SK-N-SH treated with all-trans-retinoic acid at 6 μM for 48 hours (cell line): ENCODE measurements at regions not wholly inside any gene's neighbourhood (a gene's known extent, or its start where the extent isn't known, plus 50 kb on each side); places are given as distances from the start of the nearest gene placed in this dataset.

ENCODE experiments used
- CSDC2 ChIP-seq: fragments of 250-450 bp; sonication (Bioruptor Pico); IDR thresholded peaks from 2 replicates; pipeline ENCODE4 v1.5.0; 2020; ENCODE audit warnings: mild to moderate bottlenecking, moderate library complexity
- CSRNP3 ChIP-seq: fragments of 250-450 bp; sonication (Bioruptor Pico); IDR thresholded peaks from 2 replicates; pipeline ENCODE4 v1.5.1; 2021; ENCODE audit warnings: mild to moderate bottlenecking, moderate library complexity
- OSR1 ChIP-seq: fragments of 250-450 bp; sonication (Bioruptor Pico); IDR thresholded peaks from 2 replicates; pipeline ENCODE4 v1.8.0; 2022; ENCODE audit warnings: moderate library complexity, mild to moderate bottlenecking, inconsistent platforms
- POU6F1 ChIP-seq: fragments of 250-450 bp; sonication (Bioruptor Pico); IDR thresholded peaks from 2 replicates; pipeline ENCODE4 v1.8.0; 2021; ENCODE audit warnings: low read depth, mild to moderate bottlenecking, moderate library complexity, borderline replicate concordance
- RARB ChIP-seq: fragments of 250-450 bp; sonication (Bioruptor Pico); IDR thresholded peaks from 2 replicates; pipeline ENCODE4 v1.8.0; 2021; ENCODE audit warnings: mild to moderate bottlenecking, moderate library complexity
- ZFP3 ChIP-seq: fragments of 250-450 bp; sonication (Bioruptor Pico); IDR thresholded peaks from 2 replicates; pipeline ENCODE4 v1.5.0; 2020; ENCODE audit warnings: mild to moderate bottlenecking, moderate library complexity
- TF ChIP-seq, protein P1 (sequence below): fragments of 250-450 bp; sonication (Bioruptor Pico); IDR thresholded peaks from 2 replicates; pipeline ENCODE4 v1.8.0; 2020; ENCODE audit warnings: mild to moderate bottlenecking, moderate library complexity, borderline replicate concordance
- TF ChIP-seq, protein P2 (sequence below): fragments of 250-450 bp; sonication (Bioruptor Pico); IDR thresholded peaks from 2 replicates; pipeline ENCODE4 v1.5.1; 2020; ENCODE audit warnings: low read depth, mild to moderate bottlenecking, moderate library complexity

DNA sequence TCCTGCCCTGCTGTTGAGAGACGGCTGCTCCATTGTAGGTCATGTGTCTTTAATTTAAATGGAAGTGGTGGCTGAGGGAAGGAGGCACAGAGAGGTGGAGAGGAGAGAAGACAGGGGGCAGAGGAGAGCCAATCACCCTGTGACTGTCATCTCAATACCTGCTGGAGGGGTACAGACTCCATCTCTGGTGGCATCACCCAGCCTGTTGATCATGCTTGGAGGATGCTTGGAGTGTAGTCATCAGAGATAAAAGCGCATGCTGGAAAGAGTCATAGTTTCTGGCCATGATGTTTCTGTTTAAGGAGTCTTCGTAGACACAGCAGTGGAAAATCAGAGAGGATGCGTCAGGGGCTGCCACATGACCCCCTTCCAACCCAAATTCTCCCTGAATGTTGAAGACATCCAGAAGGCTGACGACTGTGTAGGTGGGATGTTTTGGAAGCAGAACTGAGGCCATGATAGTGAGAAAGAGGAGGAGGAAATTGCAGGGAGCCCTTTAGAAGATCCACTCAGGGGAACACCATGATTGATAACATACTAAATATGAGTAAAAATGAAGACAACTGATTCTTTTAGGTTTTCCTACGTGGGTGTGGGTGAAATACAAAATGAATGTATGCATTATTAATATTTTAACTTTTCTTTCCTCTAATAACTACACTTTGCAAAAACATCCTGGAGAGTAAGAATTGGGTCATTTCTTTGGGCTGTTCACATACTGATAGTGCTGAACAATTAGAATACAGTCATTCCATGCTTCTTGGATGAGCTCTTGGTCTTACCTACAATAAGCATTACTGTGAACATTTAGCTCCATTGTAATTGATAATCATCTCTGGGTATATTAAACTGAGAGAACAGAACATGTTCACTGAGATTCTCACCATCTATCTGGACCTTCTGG, 210.6 kb upstream of the ATP10A start:
- TF ChIP-seq ZFP3 (CRISPR knock-in tag) (no peak), CSRNP3 (CRISPR knock-in tag) (no peak), CSDC2 (no peak), RARB (CRISPR knock-in tag) (no peak), POU6F1 (CRISPR knock-in tag) (no peak), OSR1 (CRISPR knock-in tag) (no peak)
- TF ChIP-seq, protein P1, sequence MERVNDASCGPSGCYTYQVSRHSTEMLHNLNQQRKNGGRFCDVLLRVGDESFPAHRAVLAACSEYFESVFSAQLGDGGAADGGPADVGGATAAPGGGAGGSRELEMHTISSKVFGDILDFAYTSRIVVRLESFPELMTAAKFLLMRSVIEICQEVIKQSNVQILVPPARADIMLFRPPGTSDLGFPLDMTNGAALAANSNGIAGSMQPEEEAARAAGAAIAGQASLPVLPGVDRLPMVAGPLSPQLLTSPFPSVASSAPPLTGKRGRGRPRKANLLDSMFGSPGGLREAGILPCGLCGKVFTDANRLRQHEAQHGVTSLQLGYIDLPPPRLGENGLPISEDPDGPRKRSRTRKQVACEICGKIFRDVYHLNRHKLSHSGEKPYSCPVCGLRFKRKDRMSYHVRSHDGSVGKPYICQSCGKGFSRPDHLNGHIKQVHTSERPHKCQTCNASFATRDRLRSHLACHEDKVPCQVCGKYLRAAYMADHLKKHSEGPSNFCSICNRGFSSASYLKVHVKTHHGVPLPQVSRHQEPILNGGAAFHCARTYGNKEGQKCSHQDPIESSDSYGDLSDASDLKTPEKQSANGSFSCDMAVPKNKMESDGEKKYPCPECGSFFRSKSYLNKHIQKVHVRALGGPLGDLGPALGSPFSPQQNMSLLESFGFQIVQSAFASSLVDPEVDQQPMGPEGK (CRISPR knock-in tag), result no peak
- TF ChIP-seq, protein P2, sequence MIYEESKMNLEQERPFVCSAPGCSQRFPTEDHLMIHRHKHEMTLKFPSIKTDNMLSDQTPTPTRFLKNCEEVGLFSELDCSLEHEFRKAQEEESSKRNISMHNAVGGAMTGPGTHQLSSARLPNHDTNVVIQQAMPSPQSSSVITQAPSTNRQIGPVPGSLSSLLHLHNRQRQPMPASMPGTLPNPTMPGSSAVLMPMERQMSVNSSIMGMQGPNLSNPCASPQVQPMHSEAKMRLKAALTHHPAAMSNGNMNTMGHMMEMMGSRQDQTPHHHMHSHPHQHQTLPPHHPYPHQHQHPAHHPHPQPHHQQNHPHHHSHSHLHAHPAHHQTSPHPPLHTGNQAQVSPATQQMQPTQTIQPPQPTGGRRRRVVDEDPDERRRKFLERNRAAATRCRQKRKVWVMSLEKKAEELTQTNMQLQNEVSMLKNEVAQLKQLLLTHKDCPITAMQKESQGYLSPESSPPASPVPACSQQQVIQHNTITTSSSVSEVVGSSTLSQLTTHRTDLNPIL, result no peak
